GM10266 (cell line): ENCODE measurements at regions not wholly inside any gene's neighbourhood (a gene's known extent, or its start where the extent isn't known, plus 50 kb on each side); places are given as distances from the start of the nearest gene placed in this dataset.

Experiments used
- DNase-seq: peaks from one replicate; pipeline ENCODE4 v3.0.0; 2012; ENCODE audit errors: extremely low spot score
- TF ChIP-seq, protein P1 (sequence below): IDR thresholded peaks from 2 replicates; pipeline ENCODE4 v1.5.1; 2012; ENCODE audit warnings: mild to moderate bottlenecking, low read depth; ENCODE audit not compliant: control insufficient read depth, insufficient read depth; ENCODE audit errors: missing control alignments

DNA sequence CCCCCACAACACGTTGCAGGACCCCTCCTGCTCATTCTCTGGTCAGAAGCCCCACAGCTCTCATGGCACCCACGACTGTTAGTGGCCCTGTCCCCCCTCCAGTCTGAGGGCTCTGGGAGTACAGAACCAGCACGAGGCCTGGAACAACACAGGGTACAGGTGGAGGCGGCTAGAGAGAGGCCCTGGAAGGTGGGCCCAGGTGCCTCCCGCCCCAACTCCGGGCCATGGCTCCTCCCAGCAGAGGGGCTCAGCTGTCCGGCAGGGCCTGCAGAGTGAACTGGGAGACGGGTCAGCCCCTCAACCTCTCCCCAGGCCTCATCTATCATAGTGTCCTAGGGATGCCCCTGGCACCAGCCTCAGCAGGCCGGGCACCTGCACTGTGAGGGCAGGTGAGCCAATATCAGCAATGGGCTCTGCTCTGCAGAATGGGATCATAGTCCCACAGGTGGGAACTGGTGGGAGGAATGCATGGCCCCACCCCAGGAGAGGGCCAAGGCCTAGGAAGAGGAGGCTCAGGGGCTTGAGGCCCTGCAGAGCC is 58.6 kb downstream of the BARX1 start:
- TF ChIP-seq, protein P1, sequence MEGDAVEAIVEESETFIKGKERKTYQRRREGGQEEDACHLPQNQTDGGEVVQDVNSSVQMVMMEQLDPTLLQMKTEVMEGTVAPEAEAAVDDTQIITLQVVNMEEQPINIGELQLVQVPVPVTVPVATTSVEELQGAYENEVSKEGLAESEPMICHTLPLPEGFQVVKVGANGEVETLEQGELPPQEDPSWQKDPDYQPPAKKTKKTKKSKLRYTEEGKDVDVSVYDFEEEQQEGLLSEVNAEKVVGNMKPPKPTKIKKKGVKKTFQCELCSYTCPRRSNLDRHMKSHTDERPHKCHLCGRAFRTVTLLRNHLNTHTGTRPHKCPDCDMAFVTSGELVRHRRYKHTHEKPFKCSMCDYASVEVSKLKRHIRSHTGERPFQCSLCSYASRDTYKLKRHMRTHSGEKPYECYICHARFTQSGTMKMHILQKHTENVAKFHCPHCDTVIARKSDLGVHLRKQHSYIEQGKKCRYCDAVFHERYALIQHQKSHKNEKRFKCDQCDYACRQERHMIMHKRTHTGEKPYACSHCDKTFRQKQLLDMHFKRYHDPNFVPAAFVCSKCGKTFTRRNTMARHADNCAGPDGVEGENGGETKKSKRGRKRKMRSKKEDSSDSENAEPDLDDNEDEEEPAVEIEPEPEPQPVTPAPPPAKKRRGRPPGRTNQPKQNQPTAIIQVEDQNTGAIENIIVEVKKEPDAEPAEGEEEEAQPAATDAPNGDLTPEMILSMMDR, result no peak
- no peak for DNase-seq

DNA sequence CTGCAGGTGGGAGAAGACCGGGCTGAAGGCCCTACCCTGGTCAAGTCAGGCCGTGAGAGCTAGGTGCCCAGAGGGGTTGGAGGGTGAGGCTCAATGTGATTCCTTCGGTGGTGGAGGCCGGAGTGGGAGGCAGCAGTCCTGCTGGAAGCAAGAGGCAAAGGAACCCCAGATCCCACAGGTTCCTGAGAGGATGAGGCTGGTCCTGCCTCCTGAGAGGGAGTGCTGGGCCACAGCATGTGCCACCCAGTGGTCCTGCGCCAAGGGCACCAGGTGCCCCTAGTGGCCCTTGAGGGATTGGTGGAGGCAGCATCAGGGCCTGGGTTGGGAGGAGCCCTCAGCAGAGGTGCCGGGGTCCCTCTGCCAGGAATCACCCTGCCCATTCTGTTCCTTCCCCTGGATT is 59.1 kb downstream of the BARX1 start:
- no peak for DNase-seq
- TF ChIP-seq, protein P1, result no peak

DNA sequence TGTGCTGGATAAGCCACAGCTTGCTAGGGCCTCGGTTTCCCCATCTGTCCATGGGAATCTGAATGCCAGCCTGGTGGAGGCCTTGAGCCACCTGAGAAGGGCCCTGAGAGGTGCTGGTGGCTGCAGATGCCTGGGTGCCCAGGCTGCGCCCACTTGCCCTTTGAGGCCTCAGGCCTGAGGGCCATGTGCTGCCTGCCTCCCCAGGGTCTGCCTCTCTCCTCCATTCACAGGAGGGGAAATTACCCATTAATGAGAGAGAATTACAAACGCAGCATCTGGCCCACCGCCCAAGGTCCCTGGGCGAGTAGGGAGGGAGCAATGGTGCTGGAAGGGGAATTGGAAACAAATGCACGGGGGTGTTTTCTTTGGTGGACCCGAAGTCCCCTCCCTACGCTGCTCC is 59.6 kb downstream of the BARX1 start:
- no peak for DNase-seq
- TF ChIP-seq, protein P1, result no peak

DNA sequence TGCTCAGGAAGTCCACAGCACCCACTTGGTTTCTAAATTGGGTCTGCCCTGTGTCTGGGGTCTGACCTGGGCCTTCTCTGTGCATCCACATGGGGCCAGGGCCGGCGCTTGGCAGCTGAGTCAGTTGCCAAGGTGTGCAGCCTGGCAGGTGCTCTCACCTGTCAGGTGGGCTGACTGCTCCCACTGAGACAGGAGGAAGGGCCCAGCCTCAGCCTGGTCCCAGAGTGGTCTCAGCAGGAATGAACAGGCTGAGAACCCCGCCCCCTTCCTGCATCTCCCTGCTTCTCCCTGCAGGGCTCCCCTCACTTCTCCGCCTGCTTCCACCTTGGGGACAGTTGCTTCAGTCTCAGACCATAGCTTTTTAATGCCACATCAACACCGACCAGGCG is 60.5 kb downstream of the BARX1 start:
- TF ChIP-seq, protein P1, result no peak
- DNase-seq, result no peak

DNA sequence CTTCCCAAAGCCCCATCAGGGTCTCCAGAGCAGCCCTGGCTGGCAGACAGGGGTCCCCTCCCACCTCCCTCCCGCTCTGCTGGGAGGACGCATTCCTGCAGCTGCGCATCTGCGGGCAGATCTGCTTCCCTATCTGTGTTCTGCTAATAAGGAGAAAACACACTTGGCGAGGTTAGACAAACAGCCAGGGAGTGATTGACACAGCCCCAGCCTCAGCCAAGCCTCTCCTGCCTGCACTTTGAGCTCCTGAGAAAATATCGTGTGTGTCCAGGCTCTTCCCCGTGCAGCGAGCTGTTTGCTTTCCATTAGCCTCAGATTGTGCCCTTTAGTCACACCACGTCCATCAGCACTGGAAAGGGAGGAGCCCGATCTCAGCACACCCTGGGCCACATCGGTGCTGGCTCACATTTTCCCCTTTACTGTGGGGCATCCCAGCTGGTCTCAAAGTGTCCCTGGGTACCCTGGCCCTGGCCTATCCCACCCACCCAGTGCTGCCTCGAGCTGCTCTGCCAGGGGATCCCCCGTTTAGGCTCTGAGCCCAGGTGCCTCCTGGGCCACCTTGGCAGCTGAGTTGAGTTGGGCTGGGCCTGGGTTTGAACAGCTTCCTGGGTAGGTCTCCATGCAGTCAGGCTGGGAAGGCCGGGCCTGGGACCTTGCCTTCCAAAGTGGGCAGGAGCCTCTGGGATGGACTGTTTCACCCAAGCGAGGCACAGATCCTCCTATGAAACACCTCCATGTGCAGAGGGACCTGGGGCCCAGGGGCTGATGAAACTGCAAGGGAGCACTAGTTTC is 61.1 kb downstream of the BARX1 start:
- TF ChIP-seq, protein P1, result no peak
- DNase-seq, result no peak

DNA sequence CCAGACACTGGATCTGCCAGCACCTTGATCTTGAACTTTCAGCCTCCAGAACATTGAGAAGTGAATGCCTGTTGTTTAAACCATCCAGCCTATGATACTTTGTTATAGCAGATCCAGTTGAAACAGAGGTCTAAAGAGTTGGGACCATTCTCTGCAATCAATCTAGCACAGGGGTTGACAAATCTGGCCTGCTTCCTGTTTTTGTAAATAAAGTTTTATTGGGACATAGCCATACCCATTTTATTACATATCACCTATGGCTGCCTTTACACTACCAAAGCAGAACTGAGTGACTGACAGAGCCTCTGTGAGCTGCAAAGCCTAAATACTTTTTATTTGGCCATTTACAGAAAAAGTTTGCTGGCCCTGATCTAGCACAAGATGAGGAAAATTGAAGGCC is 62.0 kb downstream of the BARX1 start:
- DNase-seq, result no peak
- TF ChIP-seq, protein P1, result no peak

DNA sequence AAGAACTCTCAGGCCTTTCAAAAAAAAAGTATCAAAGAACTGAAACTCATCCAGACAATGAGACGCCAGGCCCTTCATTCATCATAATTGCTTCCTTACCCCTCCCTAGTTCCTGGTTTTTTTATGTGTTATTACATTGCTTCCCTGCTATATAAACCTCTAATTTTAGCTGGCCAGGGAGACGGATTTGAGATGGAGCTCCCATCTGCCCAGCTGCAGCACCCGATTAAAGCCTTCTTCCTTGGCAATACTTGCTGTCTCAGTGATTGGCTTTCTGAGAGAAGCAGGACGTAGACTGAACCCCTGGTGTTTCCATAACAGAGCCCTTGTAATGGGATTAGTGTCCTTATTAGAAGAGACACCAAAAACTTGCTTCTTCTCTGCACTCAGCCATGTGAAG is 62.4 kb downstream of the BARX1 start:
- TF ChIP-seq, protein P1, result no peak
- DNase-seq, result no peak
